ENCODE measurements at regions not wholly inside any gene's neighbourhood (a gene's known extent, or its start where the extent isn't known, plus 50 kb on each side); places are given as distances from the start of the nearest gene placed in this dataset.

DNA sequence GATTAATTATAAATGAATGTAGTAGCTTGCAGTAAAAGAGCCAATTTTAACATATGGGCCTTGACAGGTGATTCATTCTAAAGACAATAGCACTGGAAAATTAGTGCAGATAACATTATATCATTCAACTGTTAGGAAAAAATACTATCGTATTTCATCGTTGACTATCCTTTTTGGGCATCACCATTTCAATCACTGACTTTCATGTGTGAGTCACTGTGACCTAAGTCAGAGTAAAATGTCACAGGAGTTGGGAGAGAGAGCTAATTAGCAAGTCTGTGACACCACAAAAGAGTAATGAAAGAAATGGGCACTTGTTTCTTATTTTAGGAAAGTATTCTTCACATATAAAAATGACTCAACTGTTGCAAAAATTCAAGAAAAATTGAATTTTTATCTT is 253.8 kb upstream of the CNTN5 start:
- TF ChIP-seq, protein P1, sequence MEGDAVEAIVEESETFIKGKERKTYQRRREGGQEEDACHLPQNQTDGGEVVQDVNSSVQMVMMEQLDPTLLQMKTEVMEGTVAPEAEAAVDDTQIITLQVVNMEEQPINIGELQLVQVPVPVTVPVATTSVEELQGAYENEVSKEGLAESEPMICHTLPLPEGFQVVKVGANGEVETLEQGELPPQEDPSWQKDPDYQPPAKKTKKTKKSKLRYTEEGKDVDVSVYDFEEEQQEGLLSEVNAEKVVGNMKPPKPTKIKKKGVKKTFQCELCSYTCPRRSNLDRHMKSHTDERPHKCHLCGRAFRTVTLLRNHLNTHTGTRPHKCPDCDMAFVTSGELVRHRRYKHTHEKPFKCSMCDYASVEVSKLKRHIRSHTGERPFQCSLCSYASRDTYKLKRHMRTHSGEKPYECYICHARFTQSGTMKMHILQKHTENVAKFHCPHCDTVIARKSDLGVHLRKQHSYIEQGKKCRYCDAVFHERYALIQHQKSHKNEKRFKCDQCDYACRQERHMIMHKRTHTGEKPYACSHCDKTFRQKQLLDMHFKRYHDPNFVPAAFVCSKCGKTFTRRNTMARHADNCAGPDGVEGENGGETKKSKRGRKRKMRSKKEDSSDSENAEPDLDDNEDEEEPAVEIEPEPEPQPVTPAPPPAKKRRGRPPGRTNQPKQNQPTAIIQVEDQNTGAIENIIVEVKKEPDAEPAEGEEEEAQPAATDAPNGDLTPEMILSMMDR (IDR thresholded peaks at IDR 0.05), result no peak
- TF ChIP-seq POLR2AphosphoS5 (IDR thresholded peaks at IDR 0.05) (no peak), POLR2A (IDR thresholded peaks at IDR 0.05) (no peak), EP300 (IDR thresholded peaks at IDR 0.05) (no peak)

Data from sigmoid colon (tissue), 4 donors.